ENCODE measurements at regions not wholly inside any gene's neighbourhood (a gene's known extent, or its start where the extent isn't known, plus 50 kb on each side); places are given as distances from the start of the nearest gene placed in this dataset.

DNA sequence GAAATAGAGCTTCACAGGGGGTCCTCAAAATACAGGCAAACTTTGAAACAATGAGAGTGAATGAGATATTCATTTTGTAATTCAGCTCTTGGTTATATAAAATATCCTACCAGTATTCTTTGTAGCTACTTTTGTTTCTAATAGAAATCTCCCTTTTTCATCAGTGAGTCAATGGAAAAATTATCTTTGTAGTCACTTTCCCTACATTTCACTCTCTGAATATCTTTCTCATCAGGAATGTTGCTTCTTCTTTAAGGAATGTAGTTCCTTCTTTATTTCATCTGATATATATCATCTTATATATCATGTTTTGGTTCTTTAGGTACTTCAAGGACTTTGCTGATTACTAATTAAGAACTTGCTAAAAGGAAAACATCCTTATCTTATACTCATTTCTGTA is 280.3 kb upstream of the NUDT12 start:
- TF ChIP-seq CTCF (IDR thresholded peaks at IDR 0.05): no peak
- TF ChIP-seq EP300 (IDR thresholded peaks at IDR 0.05): no peak

All from stomach (tissue), 4 donors.